Body of pancreas (tissue), 4 donors: ENCODE measurements at regions not wholly inside any gene's neighbourhood (a gene's known extent, or its start where the extent isn't known, plus 50 kb on each side); places are given as distances from the start of the nearest gene placed in this dataset.
A peak's percentile ranks its signal among the peaks of the same experiment; 100 is the strongest.

Experiments
- ATAC-seq: fragments of 150-250 bp; one replicate; pipeline ENCODE4 v1.9.1; 2016
- DNase-seq, 4 donors: peaks; one replicate each; pipeline ENCODE4 v3.0.0-alpha.2; 2019
- H3K27ac ChIP-seq, 4 donors: fragments of 200-600 bp; sonication (generic); 1 replicate in 3 of 4; 2 replicates in 1 of 4; pipeline versions ENCODE4 v1.5.1 to v1.6.1; 2016 to 2019; ENCODE audit warnings: mild to moderate bottlenecking in 1 of 4, mixed read lengths in 1 of 4, moderate library complexity in 1 of 4
- H3K27me3 ChIP-seq, 2 donors: fragments of 200-600 bp; sonication (generic); one replicate each; pipeline ENCODE4 v1.6.0; 2016; ENCODE audit warnings: mild to moderate bottlenecking in 1 of 2
- H3K36me3 ChIP-seq, 2 donors: fragments of 200-600 bp; sonication (generic); replicated peaks in 1 of 2; 2 replicates each; pipeline ENCODE4 v1.5.1; 2016; ENCODE audit warnings: low read depth in 2 of 2; ENCODE audit not compliant: insufficient read depth in 1 of 2
- H3K4me1 ChIP-seq: fragments of 200-600 bp; sonication (generic); one replicate; pipeline ENCODE4 v1.6.0; 2016
- H3K4me3 ChIP-seq, 2 donors: fragments of 200-600 bp; sonication (generic); 1 replicate in 1 of 2; 2 replicates in 1 of 2; pipeline ENCODE4 v1.5.1; 2016 to 2019
- H3K9me3 ChIP-seq, 3 donors: fragments of 200-600 bp; sonication (generic); 1 replicate in 2 of 3; 2 replicates in 1 of 3; pipeline ENCODE4 v1.5.1; 2016
- POLR2A ChIP-seq, 3 donors: fragments of 450-650 bp; IDR thresholded peaks; one replicate each; pipeline ENCODE4 v1.6.1; 2016; ENCODE audit warnings: antibody characterized with exemption in 3 of 3, mild to moderate bottlenecking in 2 of 3
- WGBS, 2 donors: methylation state at CpG; one replicate each; pipeline ENCODE4 v1.1.5; 2017; 5-methylcytosine and 5-hydroxymethylcytosine counted together
- intact Hi-C: fragments of 100-400 bp; cut with DNase I; formaldehyde crosslinking; loops from one replicate; pipeline ENCODE4 v1.15.1; 2023
- TF ChIP-seq, protein P1 (sequence below), 7 experiments: fragments of 450-650 bp in 4 of 7; fragments of 200-600 bp in 3 of 7; sonication (generic) in 3 of 7; IDR thresholded peaks; one replicate each; pipeline ENCODE4 v1.5.1; 2016 to 2019; ENCODE audit warnings: antibody characterized with exemption in 7 of 7

GRCh38 chr2:16852651-16853050, 187.0 kb upstream of the CYRIA start:
- WGBS, 2 donors = 94 to 98% methylated on average over 2 of the region's 2 CpGs
- H3K36me3 ChIP-seq = no peaks in the 10 kb centered on the region

GRCh38 chr2:16851126-16851525, 185.5 kb upstream of the CYRIA start:
- Histone ChIP-seq H3K36me3 (no peaks in the 10 kb centered on the region), H3K27me3 (no peaks in the 10 kb centered on the region), H3K9me3 (no peaks in the 10 kb centered on the region), H3K27ac (no peak overlapping the region), H3K4me1 (no peaks in the 10 kb centered on the region), H3K4me3 (no peak overlapping the region)
- intact Hi-C loops = no loop called here
- no peak for TF ChIP-seq POLR2A (IDR thresholded peaks at IDR 0.05)
- TF ChIP-seq, protein P1, sequence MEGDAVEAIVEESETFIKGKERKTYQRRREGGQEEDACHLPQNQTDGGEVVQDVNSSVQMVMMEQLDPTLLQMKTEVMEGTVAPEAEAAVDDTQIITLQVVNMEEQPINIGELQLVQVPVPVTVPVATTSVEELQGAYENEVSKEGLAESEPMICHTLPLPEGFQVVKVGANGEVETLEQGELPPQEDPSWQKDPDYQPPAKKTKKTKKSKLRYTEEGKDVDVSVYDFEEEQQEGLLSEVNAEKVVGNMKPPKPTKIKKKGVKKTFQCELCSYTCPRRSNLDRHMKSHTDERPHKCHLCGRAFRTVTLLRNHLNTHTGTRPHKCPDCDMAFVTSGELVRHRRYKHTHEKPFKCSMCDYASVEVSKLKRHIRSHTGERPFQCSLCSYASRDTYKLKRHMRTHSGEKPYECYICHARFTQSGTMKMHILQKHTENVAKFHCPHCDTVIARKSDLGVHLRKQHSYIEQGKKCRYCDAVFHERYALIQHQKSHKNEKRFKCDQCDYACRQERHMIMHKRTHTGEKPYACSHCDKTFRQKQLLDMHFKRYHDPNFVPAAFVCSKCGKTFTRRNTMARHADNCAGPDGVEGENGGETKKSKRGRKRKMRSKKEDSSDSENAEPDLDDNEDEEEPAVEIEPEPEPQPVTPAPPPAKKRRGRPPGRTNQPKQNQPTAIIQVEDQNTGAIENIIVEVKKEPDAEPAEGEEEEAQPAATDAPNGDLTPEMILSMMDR (IDR thresholded peaks at IDR 0.05) = no peak
- no peak for DNase-seq
- ATAC-seq = no peak

More at GRCh38 chr2:16852651-16853050, 187.0 kb upstream of the CYRIA start:
- Histone ChIP-seq H3K27ac (no peak overlapping the region), H3K27me3 (no peaks in the 10 kb centered on the region), H3K4me1 (no peaks in the 10 kb centered on the region), H3K4me3 (no peak overlapping the region), H3K9me3 (no peaks in the 10 kb centered on the region)
- DNase-seq (no peak), ATAC-seq (no peak)
- no peak for TF ChIP-seq POLR2A (IDR thresholded peaks at IDR 0.05)
- TF ChIP-seq, protein P1 (IDR thresholded peaks at IDR 0.05) = no peak
- intact Hi-C loops = no loop called here

DNA sequence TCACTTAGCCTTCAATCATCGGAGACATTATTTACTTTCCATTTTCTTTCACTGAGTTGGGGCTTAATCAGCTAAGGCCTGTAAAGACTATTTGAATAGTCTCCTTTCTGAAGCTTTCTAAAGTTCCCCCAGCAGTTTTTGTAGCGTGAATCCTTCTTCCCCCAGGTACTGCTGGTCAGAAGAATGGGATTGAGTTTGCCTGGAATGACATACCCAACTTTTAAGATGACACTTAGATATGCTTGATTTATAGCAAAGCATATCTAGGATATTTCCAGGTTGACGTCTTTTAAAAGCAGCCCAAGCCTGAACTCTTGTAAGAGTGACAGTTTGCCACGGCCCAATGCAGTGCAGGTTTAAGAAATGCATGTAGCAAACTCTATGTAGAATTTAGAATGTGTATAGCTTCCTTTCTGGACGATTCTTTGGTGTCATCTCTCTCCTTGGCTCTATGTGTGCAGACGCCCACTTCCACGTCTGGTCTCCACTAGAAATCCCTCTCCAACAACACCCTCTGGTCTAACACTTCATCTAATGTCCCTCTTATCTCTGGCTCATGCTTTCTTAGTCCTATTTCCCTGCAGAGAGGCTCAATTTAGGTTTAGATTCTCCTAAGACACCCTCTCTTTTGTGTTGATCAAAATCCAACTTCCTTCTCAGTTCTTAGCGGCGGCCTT, 175.0 kb upstream of the CYRIA start:
- H3K4me3 ChIP-seq = no peak overlapping the region
- no peak overlapping the region for H3K27ac ChIP-seq
- DNase-seq (no peak), ATAC-seq (no peak)
- H3K36me3 ChIP-seq = no peaks in the 10 kb centered on the region
- no peaks in the 10 kb centered on the region for H3K27me3 ChIP-seq
- TF ChIP-seq, protein P1 (IDR thresholded peaks at IDR 0.05) = no peak
- TF ChIP-seq POLR2A (IDR thresholded peaks at IDR 0.05) = no peak
- 54 to 55% methylated on average over 9 of the region's 9 CpGs for WGBS, 2 donors
- H3K4me1 ChIP-seq = no peaks in the 10 kb centered on the region
- intact Hi-C loops = no loop called here
- no peaks in the 10 kb centered on the region for H3K9me3 ChIP-seq

DNA sequence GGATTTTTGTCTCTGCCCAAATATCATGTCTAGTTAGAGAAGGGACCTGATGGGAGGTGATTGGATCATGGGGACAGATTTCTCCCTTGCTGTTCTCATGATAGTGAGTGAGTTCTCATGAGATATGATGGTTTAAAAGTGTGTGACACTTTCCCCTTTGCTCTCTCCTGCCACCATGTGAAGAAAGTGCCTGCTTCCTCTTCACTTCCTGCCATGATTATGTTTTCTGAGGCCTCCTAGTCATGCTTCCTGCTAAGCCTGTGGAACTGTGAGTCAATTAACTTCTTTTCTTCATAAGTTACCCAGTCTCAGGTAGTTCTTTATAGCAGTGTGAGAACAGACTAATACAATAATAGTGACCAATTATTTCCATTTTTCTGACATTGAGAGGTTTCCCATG, 167.3 kb upstream of the CYRIA start:
- no peak for TF ChIP-seq POLR2A (IDR thresholded peaks at IDR 0.05)
- TF ChIP-seq, protein P1 (IDR thresholded peaks at IDR 0.05) = no peak
- H3K4me1 ChIP-seq = peaks cover 9% of the 10 kb centered on the region
- no peak overlapping the region for H3K27ac ChIP-seq
- no peak overlapping the region for H3K4me3 ChIP-seq
- DNase-seq (no peak), ATAC-seq (no peak)
- H3K9me3 ChIP-seq = no peaks in the 10 kb centered on the region
- H3K36me3 ChIP-seq = no peaks in the 10 kb centered on the region
- H3K27me3 ChIP-seq = no peaks in the 10 kb centered on the region
- intact Hi-C loops = no loop called here

GRCh38 chr2:16828828-16829160, 163.2 kb upstream of the CYRIA start:
- 12 to 23% methylated on average over 3 of the region's 3 CpGs for WGBS, 2 donors
- intact Hi-C loops = no loop called here
- Histone ChIP-seq H3K27me3 (no peaks in the 10 kb centered on the region), H3K36me3 (no peaks in the 10 kb centered on the region), H3K4me3 (no peak overlapping the region), H3K27ac (no peak overlapping the region), H3K9me3 (no peaks in the 10 kb centered on the region), H3K4me1 (peaks cover 9% of the 10 kb centered on the region)
- TF ChIP-seq, protein P1 (IDR thresholded peaks at IDR 0.05) = no peak
- TF ChIP-seq POLR2A (IDR thresholded peaks at IDR 0.05) = no peak
- peak in 2 of 4 donors; percentile 6 to 7 for DNase-seq
- ATAC-seq = peak; percentile 55
